Endodermal cell (in vitro differentiated cells): ENCODE measurements at regions not wholly inside any gene's neighbourhood (a gene's known extent, or its start where the extent isn't known, plus 50 kb on each side); places are given as distances from the start of the nearest gene placed in this dataset.

Source experiments
- DNase-seq: peaks from one replicate; pipeline ENCODE4 v3.0.0-alpha.2; 2017
- H3K27ac ChIP-seq: 2 replicates; pipeline ENCODE4 v1.5.1; 2013; ENCODE audit warnings: mild to moderate bottlenecking, low read depth, low read length, moderate library complexity
- H3K27me3 ChIP-seq: 2 replicates; pipeline ENCODE4 v1.6.1; 2013; ENCODE audit warnings: mild to moderate bottlenecking, low read length, moderate library complexity; ENCODE audit not compliant: insufficient read depth, control insufficient read depth, poor library complexity, severe bottlenecking
- H3K36me3 ChIP-seq: 2 replicates; pipeline ENCODE4 v1.7.0; 2013; ENCODE audit warnings: mild to moderate bottlenecking, low read length, moderate library complexity; ENCODE audit not compliant: control insufficient read depth, insufficient read depth
- H3K4me1 ChIP-seq: one replicate; pipeline ENCODE4 v1.7.0; 2013; ENCODE audit warnings: low read length; ENCODE audit not compliant: control insufficient read depth, insufficient read depth
- H3K4me3 ChIP-seq: 2 replicates; pipeline ENCODE4 v1.5.1; 2013; ENCODE audit warnings: mild to moderate bottlenecking, low read length, moderate library complexity
- H3K9ac ChIP-seq: 2 replicates; pipeline ENCODE4 v1.6.1; 2013; ENCODE audit warnings: mild to moderate bottlenecking, low read length, moderate library complexity; ENCODE audit not compliant: poor library complexity, severe bottlenecking; ENCODE audit errors: extremely low read depth
- H3K9me3 ChIP-seq: 2 replicates; pipeline ENCODE4 v1.6.1; 2013; ENCODE audit warnings: mild to moderate bottlenecking, low read length, moderate library complexity; ENCODE audit not compliant: control insufficient read depth
- H3K27ac Mint-ChIP-seq: 2 replicates; pipeline ENCODE4 v1.8.0; 2020; ENCODE audit warnings: mixed read lengths
- H3K27me3 Mint-ChIP-seq: 2 replicates; pipeline ENCODE4 v1.8.0; 2021; ENCODE audit warnings: mild to moderate bottlenecking, mixed read lengths; ENCODE audit not compliant: insufficient read depth
- H3K36me3 Mint-ChIP-seq: 2 replicates; pipeline ENCODE4 v1.8.0; 2020; ENCODE audit warnings: low read depth, mixed read lengths
- H3K4me1 Mint-ChIP-seq: 2 replicates; pipeline ENCODE4 v1.8.0; 2020; ENCODE audit warnings: mixed read lengths
- H3K4me3 Mint-ChIP-seq: 2 replicates; pipeline ENCODE4 v1.8.0; 2020; ENCODE audit warnings: mild to moderate bottlenecking, moderate library complexity, mixed read lengths
- H3K9me3 Mint-ChIP-seq: 2 replicates; pipeline ENCODE4 v1.8.0; 2020; ENCODE audit warnings: mild to moderate bottlenecking, mixed read lengths
- CTCF ChIP-seq: fragments of 200-600 bp; sonication (generic); conservative IDR thresholded peaks from 2 replicates; pipeline ENCODE4 v1.5.0; 2021; ENCODE audit warnings: antibody characterized with exemption, mild to moderate bottlenecking
- WGBS, 2 experiments: methylation state at CpG; one replicate each; pipeline versions ENCODE4 v1.1.5 to v1.1.7; 2013; ENCODE audit warnings: missing lambda C conversion rate in 2 of 2, mixed read lengths in 1 of 2; ENCODE audit not compliant: insufficient coverage in 1 of 2, insufficient read length in 1 of 2; 5-methylcytosine and 5-hydroxymethylcytosine counted together

- no peak for TF ChIP-seq CTCF
- H3K27me3 Mint-ChIP-seq = no peaks in the 10 kb centered on the region
- 79 to 81% methylated on average over 4 of the region's 4 CpGs for WGBS, 2 experiments
- H3K4me3 Mint-ChIP-seq = no peak overlapping the region
- no peaks in the 10 kb centered on the region for H3K36me3 ChIP-seq
- H3K9me3 Mint-ChIP-seq = peaks cover 16% of the 10 kb centered on the region
- H3K9ac ChIP-seq = no peak overlapping the region
- no peak overlapping the region for H3K27ac ChIP-seq
- H3K9me3 ChIP-seq = peaks cover 75% of the 10 kb centered on the region
- H3K4me1 ChIP-seq = no peaks in the 10 kb centered on the region
- H3K27me3 ChIP-seq = no peaks in the 10 kb centered on the region
- no peaks in the 10 kb centered on the region for H3K4me1 Mint-ChIP-seq
- no peak for DNase-seq
- no peak overlapping the region for H3K4me3 ChIP-seq
- H3K27ac Mint-ChIP-seq = no peak overlapping the region
- H3K36me3 Mint-ChIP-seq = no peaks in the 10 kb centered on the region
These were observed 385.8 kb downstream of the TRIB2 start for GRCh38 chr2:13102397-13103063.

- Mint-ChIP-seq H3K4me1 (no peaks in the 10 kb centered on the region), H3K4me3 (no peak overlapping the region), H3K27me3 (no peaks in the 10 kb centered on the region), H3K27ac (no peak overlapping the region), H3K9me3 (peaks cover 13% of the 10 kb centered on the region), H3K36me3 (no peaks in the 10 kb centered on the region)
- no peak for TF ChIP-seq CTCF
- H3K4me3 ChIP-seq = no peak overlapping the region
- no peaks in the 10 kb centered on the region for H3K27me3 ChIP-seq
- no peak overlapping the region for H3K9ac ChIP-seq
- no peaks in the 10 kb centered on the region for H3K4me1 ChIP-seq
- H3K36me3 ChIP-seq = no peaks in the 10 kb centered on the region
- H3K9me3 ChIP-seq = peaks cover 72% of the 10 kb centered on the region
- no peak overlapping the region for H3K27ac ChIP-seq
- DNase-seq = no peak
- WGBS, 2 experiments = 86% methylated on average over 1 of the region's 1 CpG; no CpG with 5 or more reads in 1 of the 2 experiments
These were observed 386.4 kb downstream of the TRIB2 start for GRCh38 chr2:13103151-13103550.

GRCh38 chr2:13103778-13104493 is 387.2 kb downstream of the TRIB2 start:
- Histone ChIP-seq H3K27ac (no peak overlapping the region), H3K9me3 (peaks cover 66% of the 10 kb centered on the region), H3K9ac (no peak overlapping the region), H3K36me3 (no peaks in the 10 kb centered on the region), H3K4me3 (no peak overlapping the region), H3K27me3 (no peaks in the 10 kb centered on the region), H3K4me1 (no peaks in the 10 kb centered on the region)
- 65 to 78% methylated on average over 4 to 5 of the region's 5 CpGs for WGBS, 2 experiments
- Mint-ChIP-seq H3K9me3 (peaks cover 6% of the 10 kb centered on the region), H3K4me3 (no peak overlapping the region), H3K27ac (no peak overlapping the region), H3K27me3 (no peaks in the 10 kb centered on the region), H3K4me1 (no peaks in the 10 kb centered on the region), H3K36me3 (no peaks in the 10 kb centered on the region)
- DNase-seq = no peak
- no peak for TF ChIP-seq CTCF
